Right lobe of liver (tissue), 6 donors: ENCODE measurements at regions not wholly inside any gene's neighbourhood (a gene's known extent, or its start where the extent isn't known, plus 50 kb on each side); places are given as distances from the start of the nearest gene placed in this dataset.

ENCODE experiments used
- ATAC-seq, 4 donors: fragments of 200-7000 bp; cut with Tn5 transposase; one replicate each; pipeline ENCODE4 v1.9.1; 2020; ENCODE audit warnings: mild to moderate bottlenecking in 4 of 4, moderate library complexity in 4 of 4
- DNase-seq, 3 donors: peaks; one replicate each; pipeline ENCODE4 v3.0.0-alpha.2; 2020
- H3K27ac ChIP-seq, 3 donors: fragments of 200-600 bp; one replicate each; pipeline ENCODE4 v1.8.0; 2022
- H3K27me3 ChIP-seq, 2 donors: fragments of 200-600 bp; one replicate each; pipeline ENCODE4 v1.8.0; 2022
- H3K36me3 ChIP-seq, 4 donors: fragments of 200-600 bp; sonication (generic) in 1 of 4; one replicate each; pipeline versions ENCODE4 v1.5.1 to v1.8.0; 2017 to 2022; ENCODE audit warnings: control low read depth in 1 of 4
- H3K4me1 ChIP-seq, 4 donors: fragments of 200-600 bp; sonication (generic) in 1 of 4; one replicate each; pipeline versions ENCODE4 v1.5.1 to v1.8.0; 2017 to 2022; ENCODE audit warnings: control low read depth in 1 of 4
- H3K4me3 ChIP-seq, 3 donors: fragments of 200-600 bp; one replicate each; pipeline ENCODE4 v1.8.0; 2022
- H3K9me3 ChIP-seq, 4 donors: fragments of 200-600 bp; sonication (generic) in 1 of 4; one replicate each; pipeline versions ENCODE4 v1.5.1 to v1.8.0; 2017 to 2022; ENCODE audit warnings: control low read depth in 1 of 4
- CTCF ChIP-seq, 4 donors: fragments of 200-600 bp in 3 of 4; fragments of 450-650 bp in 1 of 4; IDR thresholded peaks; one replicate each; pipeline versions ENCODE4 v1.5.1 to v1.8.0; 2016 to 2022; ENCODE audit warnings: antibody characterized with exemption in 4 of 4, mild to moderate bottlenecking in 2 of 4
- POLR2A ChIP-seq: fragments of 450-650 bp; IDR thresholded peaks from one replicate; pipeline ENCODE4 v1.6.1; 2017; ENCODE audit warnings: antibody characterized with exemption, mild to moderate bottlenecking
- WGBS: methylation state at CpG from one replicate; pipeline ENCODE4 v1.1.6; 2018; ENCODE audit warnings: low coverage, low lambda C conversion rate; ENCODE audit not compliant: insufficient coverage; ENCODE audit errors: missing lambda C conversion rate; 5-methylcytosine and 5-hydroxymethylcytosine counted together
- intact Hi-C, 2 donors: fragments of 100-400 bp; cut with DNase I; formaldehyde crosslinking; loops; one replicate each; pipeline versions ENCODE4 v1.11.2 to v1.14.1; 2022
- donor health status: DM: no; HTN: yes; CAD: no.
- donor health status: DM: no; HTN: no; CAD: no.
- donor health status: DM: no; HTN: no; CAD: no.
- donor health status: DM: no; HTN: yes; CAD: no.
- donor health status: DM: no; HTN: yes; CAD: no.

- no peak for ATAC-seq
- Histone ChIP-seq H3K36me3 (no peaks in the 10 kb centered on the region), H3K27ac (no peak overlapping the region), H3K4me1 (no peaks in the 10 kb centered on the region), H3K27me3 (no peaks in the 10 kb centered on the region), H3K9me3 (no peaks in the 10 kb centered on the region), H3K4me3 (no peak overlapping the region)
- intact Hi-C loops = no loop called here
- WGBS = 70% methylated on average over 4 of the region's 5 CpGs
- no peak for DNase-seq
- TF ChIP-seq POLR2A (no peak), CTCF (IDR thresholded peaks at IDR 0.05) (no peak)
Measured at GRCh38 chr9:78566948-78567675, 270.2 kb downstream of the PSAT1 start.

GRCh38 chr9:78567693-78568092, 270.8 kb downstream of the PSAT1 start:
- Histone ChIP-seq H3K4me1 (no peaks in the 10 kb centered on the region), H3K27me3 (no peaks in the 10 kb centered on the region), H3K27ac (no peak overlapping the region), H3K4me3 (no peak overlapping the region), H3K9me3 (no peaks in the 10 kb centered on the region), H3K36me3 (no peaks in the 10 kb centered on the region)
- ATAC-seq (no peak), DNase-seq (no peak)
- intact Hi-C loops = no loop called here
- no peak for TF ChIP-seq POLR2A
- TF ChIP-seq CTCF (IDR thresholded peaks at IDR 0.05) = no peak
- WGBS = 68% methylated on average over 3 of the region's 3 CpGs

- ATAC-seq (no peak), DNase-seq (no peak)
- no peaks in the 10 kb centered on the region for H3K9me3 ChIP-seq
- 77% methylated on average over 5 of the region's 5 CpGs for WGBS
- no peaks in the 10 kb centered on the region for H3K27me3 ChIP-seq
- TF ChIP-seq POLR2A (no peak), CTCF (IDR thresholded peaks at IDR 0.05) (no peak)
- H3K27ac ChIP-seq = no peak overlapping the region
- no peak overlapping the region for H3K4me3 ChIP-seq
- H3K36me3 ChIP-seq = no peaks in the 10 kb centered on the region
- intact Hi-C loops = no loop called here
- H3K4me1 ChIP-seq = no peaks in the 10 kb centered on the region
Measured at GRCh38 chr9:78568774-78569173, 271.8 kb downstream of the PSAT1 start.

GRCh38 chr9:78572266-78572665, 275.3 kb downstream of the PSAT1 start:
- DNase-seq (no peak), ATAC-seq (no peak)
- Histone ChIP-seq H3K36me3 (no peaks in the 10 kb centered on the region), H3K4me1 (no peaks in the 10 kb centered on the region), H3K4me3 (no peak overlapping the region), H3K27ac (no peak overlapping the region), H3K27me3 (no peaks in the 10 kb centered on the region), H3K9me3 (no peaks in the 10 kb centered on the region)
- TF ChIP-seq POLR2A (no peak), CTCF (IDR thresholded peaks at IDR 0.05) (no peak)
- intact Hi-C loops = no loop called here
- WGBS = 65% methylated on average over 3 of the region's 3 CpGs

GRCh38 chr9:78573205-78573604, 276.3 kb downstream of the PSAT1 start:
- Histone ChIP-seq H3K9me3 (no peaks in the 10 kb centered on the region), H3K36me3 (no peaks in the 10 kb centered on the region), H3K4me1 (no peaks in the 10 kb centered on the region), H3K4me3 (no peak overlapping the region), H3K27me3 (no peaks in the 10 kb centered on the region), H3K27ac (no peak overlapping the region)
- 75% methylated on average over 1 of the region's 1 CpG for WGBS
- TF ChIP-seq POLR2A (no peak), CTCF (IDR thresholded peaks at IDR 0.05) (no peak)
- ATAC-seq = no peak
- intact Hi-C loops = no loop called here
- no peak for DNase-seq
